HG02938 (cell line): ENCODE measurements at regions not wholly inside any gene's neighbourhood (a gene's known extent, or its start where the extent isn't known, plus 50 kb on each side); places are given as distances from the start of the nearest gene placed in this dataset.

Experiments used
- ATAC-seq: cut with Tn5 transposase; IDR thresholded peaks from one replicate; pipeline ENCODE4 v1.9.1; 2021; ENCODE audit warnings: mild to moderate bottlenecking, moderate library complexity; ENCODE audit not compliant: unreplicated experiment

- ATAC-seq, result no peak
Observed at GRCh38 chr2:200725596-200725995, 86.1 kb upstream of the BZW1 start.

- ATAC-seq, result no peak
Observed at GRCh38 chr2:200728630-200729029, 83.1 kb upstream of the BZW1 start.

GRCh38 chr2:200730302-200730701 is 81.4 kb upstream of the BZW1 start:
- no peak for ATAC-seq

DNA sequence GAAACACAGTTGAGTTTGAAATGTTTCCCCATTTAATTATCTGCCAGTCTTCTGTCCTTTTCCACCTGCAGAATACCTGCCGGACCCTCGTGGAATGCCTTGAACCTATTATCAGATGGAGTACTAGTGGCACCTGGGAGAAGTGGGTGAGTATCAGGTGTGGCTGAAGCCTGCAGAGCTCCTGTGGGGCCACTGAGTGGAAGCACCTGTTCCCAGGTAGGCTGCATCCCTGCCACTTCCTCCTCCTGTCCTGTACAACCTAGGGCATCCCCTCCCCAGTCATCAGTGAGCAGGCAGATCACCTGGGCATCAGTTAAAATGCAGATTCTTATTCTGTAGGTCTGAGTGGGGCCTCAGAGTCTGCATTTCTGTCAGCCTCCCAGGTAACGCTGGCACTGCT is 80.8 kb upstream of the BZW1 start:
- ATAC-seq, result no peak

- no peak for ATAC-seq
Observed at GRCh38 chr2:200732866-200733265, 78.8 kb upstream of the BZW1 start.

DNA sequence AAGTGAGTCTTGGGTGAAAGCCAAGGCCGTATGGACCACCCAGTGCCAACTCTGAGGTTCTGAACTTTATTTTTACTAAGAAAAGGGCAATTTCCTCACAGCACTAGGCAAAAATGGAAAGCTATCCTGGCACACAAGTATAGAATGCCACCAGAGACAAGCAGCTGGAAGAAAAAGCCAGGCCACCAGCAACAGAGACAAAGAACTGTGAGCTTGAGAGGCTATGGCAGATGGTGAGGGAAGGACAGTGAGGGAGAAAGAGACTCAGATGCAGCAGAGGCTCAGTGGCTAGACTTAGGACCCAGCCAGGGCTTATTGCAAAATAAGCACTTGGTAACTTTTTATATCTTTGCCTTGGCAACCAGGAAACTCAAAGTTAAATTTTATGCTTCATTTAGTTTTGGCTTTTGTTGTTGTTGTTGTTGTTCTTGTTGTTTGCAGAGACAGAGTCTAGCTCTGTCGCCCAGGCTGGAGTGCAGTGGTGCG is 78.0 kb upstream of the BZW1 start:
- no peak for ATAC-seq

GRCh38 chr2:200735061-200735460 is 76.6 kb upstream of the BZW1 start:
- no peak for ATAC-seq

DNA sequence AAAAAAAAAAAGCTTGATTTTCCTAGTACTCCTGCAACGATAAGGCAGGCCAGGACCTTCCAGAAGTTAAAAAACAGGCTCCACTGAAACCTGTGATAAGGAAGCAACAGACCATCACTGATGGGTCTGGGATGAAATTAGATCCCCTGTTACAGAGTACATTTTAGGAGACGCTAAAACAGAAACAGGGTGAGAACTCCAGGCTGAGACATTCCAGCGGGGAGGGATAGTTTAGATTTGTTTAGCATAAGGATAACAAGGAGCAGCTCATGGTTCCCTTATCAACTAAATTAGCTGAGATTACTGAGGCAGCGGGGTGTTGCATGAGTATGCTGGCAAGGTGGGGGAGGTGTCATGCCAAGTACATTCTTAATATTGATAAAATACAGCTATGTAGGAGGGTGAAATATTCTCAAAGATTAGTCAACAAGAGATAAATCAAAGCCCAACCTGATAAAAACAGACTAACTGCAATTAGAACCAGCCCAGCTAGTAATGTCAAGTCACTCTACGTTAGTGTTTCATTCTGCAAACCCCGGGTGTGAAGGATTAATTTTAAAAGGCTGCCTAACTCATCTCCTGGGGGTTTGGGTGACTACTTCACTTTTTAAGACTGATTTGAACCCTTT is 75.0 kb upstream of the BZW1 start:
- ATAC-seq, result no peak

GRCh38 chr2:200737585-200737984 is 74.1 kb upstream of the BZW1 start:
- no peak for ATAC-seq

GRCh38 chr2:200738590-200738989 is 73.1 kb upstream of the BZW1 start:
- no peak for ATAC-seq

- no peak for ATAC-seq
Observed at GRCh38 chr2:200740907-200741306, 70.8 kb upstream of the BZW1 start.

DNA sequence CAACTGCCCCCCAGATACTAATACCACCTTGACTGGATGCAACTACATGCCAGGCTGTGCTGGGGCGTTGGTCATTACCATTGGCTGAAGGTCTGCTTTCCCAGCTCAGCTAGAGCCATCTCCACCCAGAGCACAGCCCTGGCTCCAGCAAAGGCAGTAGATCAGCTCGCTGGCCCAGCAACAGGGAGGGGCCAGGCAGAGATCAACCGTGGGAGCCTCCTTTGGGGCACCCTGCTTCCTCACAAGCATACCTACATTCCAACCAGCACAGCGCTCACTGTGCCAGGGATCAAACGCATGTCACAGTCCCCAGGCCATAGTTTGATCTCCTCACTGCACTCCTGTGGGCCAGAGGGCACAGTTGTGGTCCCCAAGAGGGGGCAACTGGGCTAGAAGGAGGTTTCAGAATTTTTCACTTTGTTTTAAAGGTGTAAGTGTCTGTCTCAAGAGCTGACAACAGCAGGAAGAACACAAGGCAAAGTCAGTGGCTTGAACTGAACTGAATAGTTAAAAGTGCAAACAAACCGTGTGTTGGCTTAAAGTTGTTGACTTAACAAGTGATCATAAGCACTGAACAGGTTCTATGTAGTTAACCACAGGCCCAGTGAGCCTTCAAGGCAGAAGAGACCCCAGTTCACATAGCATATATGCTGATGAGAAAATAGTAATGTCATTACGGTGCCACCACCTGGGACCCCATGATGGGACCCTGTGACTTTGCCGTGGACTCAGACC is 70.1 kb upstream of the BZW1 start:
- ATAC-seq, result no peak

DNA sequence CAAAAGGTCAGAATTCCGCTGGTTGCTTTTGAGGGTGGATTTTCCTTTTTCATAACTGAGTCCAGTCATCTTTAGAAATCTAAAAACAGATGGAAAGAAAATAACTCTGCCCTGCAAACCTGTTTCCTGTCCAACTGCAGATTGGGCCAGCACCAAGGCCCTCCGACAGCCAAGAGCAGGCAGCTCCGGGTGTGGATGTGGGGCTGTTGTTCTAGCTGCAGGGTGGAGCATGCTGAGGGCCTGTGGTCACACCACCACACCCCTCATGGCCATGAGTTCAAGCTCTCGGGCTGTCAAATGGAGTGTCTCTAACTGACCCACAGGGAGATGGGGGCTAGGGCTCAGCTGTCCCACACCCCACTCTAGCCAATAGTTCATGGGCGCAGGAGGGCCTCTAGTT is 69.3 kb upstream of the BZW1 start:
- no peak for ATAC-seq

GRCh38 chr2:200743042-200743676 is 68.6 kb upstream of the BZW1 start:
- ATAC-seq, result no peak

GRCh38 chr2:200744201-200744602 is 67.5 kb upstream of the BZW1 start:
- ATAC-seq, result no peak

DNA sequence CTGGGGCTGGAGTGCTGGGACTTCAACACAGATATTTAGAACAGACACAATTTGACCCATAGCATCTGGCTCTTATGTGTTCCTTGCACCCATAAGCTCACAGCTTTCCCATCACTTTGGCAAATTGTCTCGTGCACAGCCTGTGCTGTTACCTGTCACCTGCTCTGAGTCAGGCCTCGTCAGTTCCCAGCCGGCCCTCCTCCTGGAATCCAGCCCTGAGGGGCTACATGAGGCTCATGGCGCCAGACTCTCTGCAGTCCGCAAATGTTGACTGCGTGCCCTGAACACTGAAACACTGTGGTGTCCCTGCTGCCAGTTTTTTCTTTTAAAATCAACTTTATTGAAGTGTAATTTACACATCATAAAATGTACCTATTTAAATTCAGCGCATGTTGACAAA is 65.4 kb upstream of the BZW1 start:
- ATAC-seq, result no peak

GRCh38 chr2:200747668-200748618 is 63.8 kb upstream of the BZW1 start:
- ATAC-seq, result no peak

GRCh38 chr2:200748779-200749178 is 62.9 kb upstream of the BZW1 start:
- no peak for ATAC-seq

DNA sequence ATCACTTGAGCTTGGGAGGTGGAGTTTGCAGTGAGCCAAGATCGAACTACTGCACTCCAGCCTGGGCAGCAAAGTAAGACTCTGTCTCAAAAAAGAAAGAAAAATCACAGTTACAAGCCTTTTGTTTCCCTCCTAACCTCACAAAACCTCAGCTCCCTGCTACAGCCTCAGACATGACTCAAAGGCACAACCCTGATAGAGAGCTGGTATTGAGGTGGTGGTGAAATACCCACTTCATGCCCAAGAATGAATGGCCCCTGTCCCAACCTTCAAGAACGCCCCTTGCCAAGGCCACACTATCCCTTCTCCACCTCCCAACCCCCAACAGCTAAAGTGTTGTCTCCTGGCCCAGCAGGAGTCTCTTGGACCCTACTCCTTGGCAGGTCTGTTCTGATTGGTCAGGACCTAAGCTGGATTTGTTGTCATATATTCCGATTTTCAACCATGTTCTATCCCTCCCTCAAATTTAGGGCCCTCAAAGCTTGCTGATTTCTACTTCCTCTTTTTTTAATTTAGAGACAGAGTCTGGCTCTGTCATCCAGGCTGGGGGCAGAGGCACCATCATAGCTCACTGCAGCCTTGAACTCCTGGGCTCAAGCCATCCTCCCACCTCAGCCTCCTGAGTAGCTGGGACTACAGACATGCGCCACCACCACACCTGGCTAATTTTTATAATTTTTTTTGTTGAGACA is 61.9 kb upstream of the BZW1 start:
- ATAC-seq, result no peak

DNA sequence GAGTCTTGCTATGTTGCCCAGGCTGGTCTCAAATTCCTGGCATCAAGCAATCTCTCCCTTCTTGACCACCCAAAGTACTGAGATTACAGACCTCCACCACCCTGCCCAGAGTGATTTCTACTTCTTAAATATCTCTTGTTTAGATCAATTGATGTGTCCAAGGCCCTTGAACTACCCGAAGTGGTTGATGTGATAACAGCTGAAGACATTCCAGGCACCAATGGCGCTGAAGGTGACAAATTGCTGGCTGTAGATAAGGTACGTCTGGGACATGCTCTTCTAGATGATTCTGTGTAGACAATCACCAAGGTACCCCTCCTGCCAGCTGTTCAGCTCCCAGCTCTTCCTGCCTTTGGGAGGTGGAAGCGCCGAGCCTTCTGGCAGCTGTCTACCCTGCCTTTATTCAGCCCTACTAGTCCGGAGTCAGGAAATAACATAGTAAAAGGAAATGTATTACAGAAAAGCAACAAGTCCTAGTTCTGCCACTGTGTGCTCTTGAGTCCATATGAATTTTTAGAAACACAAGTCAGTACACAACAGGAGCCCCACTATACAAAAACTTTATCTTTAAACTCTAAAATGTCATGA is 61.3 kb upstream of the BZW1 start:
- ATAC-seq, result no peak
